ACC112 (cell line): ENCODE measurements at regions not wholly inside any gene's neighbourhood (a gene's known extent, or its start where the extent isn't known, plus 50 kb on each side); places are given as distances from the start of the nearest gene placed in this dataset.
"Not testable (repeated sequence)": the region's sequence is repeated elsewhere in the genome, so short reads cannot be mapped to it uniquely, and the experiment has no call there.

Experiments used
- H2AFZ ChIP-seq: fragments of 200-600 bp; sonication (generic); one replicate; pipeline ENCODE4 v1.6.0; 2017; ENCODE audit warnings: antibody characterized with exemption, low read length; ENCODE audit not compliant: unreplicated experiment
- H3K27ac ChIP-seq: fragments of 200-600 bp; sonication (generic); 2 replicates; pipeline ENCODE4 v1.5.1; 2014; ENCODE audit warnings: low read depth, mild to moderate bottlenecking, antibody characterized with exemption, low read length, moderate library complexity
- H3K27me3 ChIP-seq: fragments of 200-600 bp; sonication (generic); 2 replicates; pipeline ENCODE4 v1.6.1; 2014; ENCODE audit warnings: mild to moderate bottlenecking, antibody characterized with exemption, low read length, moderate library complexity, mixed read lengths; ENCODE audit not compliant: insufficient read depth
- H3K36me3 ChIP-seq: fragments of 200-600 bp; sonication (generic); 2 replicates; pipeline ENCODE4 v1.6.1; 2016; ENCODE audit warnings: mild to moderate bottlenecking, antibody characterized with exemption, low read length, moderate library complexity, mixed read lengths; ENCODE audit not compliant: insufficient read depth
- H3K4me1 ChIP-seq: fragments of 200-600 bp; sonication (generic); one replicate; pipeline ENCODE4 v1.6.1; 2016; ENCODE audit warnings: low read length, mixed read lengths; ENCODE audit not compliant: insufficient read depth, unreplicated experiment, control insufficient read depth
- H3K4me3 ChIP-seq: fragments of 200-600 bp; sonication (generic); 2 replicates; pipeline ENCODE4 v1.5.1; 2014; ENCODE audit warnings: mild to moderate bottlenecking, low read depth, low read length
- H3K79me2 ChIP-seq: fragments of 200-600 bp; sonication (generic); one replicate; pipeline ENCODE4 v1.6.0; 2016; ENCODE audit warnings: low read length; ENCODE audit not compliant: control insufficient read depth, unreplicated experiment, insufficient read depth

DNA sequence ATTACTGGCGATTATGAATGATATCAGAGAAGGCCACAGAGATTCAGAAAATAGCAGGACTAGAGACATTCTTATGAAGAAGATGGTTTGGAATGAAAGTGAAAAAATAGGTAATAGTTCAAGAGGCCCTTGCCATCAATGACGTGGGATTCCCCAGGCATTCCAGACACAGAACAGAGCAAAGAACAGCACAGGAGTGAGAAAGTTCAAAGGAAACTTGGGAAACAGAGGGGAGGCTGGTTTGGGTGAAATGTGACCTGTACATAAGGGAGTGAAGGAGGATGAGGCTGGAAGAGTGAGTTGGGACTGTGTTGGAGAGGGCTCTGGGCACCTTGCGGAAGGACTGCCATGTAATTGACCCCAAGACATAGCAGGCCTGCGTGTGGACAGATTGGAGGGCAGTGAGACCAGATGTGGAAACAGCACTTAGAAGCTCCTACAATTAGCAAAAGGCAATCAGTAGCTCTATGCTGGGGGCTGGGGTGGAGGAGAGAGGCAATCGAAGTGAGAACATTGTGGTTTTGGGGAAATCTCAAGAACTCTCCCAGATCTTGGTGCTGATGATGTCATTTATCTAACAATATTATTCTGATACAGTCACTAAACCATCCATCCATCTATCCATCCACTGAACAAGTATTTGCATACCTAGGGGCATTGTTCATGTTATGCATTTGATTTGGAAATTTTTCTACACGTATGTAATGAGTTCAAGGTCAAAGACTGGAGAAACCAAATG is 365.3 kb upstream of the ZFHX3 start:
- H3K4me3 ChIP-seq: no peak overlapping the region
- H2AFZ ChIP-seq: no peak overlapping the region
- no peaks in the 10 kb centered on the region for H3K79me2 ChIP-seq
- no peak overlapping the region for H3K27ac ChIP-seq
- H3K36me3 ChIP-seq: no peaks in the 10 kb centered on the region
- H3K27me3 ChIP-seq: no peaks in the 10 kb centered on the region
- no peaks in the 10 kb centered on the region for H3K4me1 ChIP-seq

DNA sequence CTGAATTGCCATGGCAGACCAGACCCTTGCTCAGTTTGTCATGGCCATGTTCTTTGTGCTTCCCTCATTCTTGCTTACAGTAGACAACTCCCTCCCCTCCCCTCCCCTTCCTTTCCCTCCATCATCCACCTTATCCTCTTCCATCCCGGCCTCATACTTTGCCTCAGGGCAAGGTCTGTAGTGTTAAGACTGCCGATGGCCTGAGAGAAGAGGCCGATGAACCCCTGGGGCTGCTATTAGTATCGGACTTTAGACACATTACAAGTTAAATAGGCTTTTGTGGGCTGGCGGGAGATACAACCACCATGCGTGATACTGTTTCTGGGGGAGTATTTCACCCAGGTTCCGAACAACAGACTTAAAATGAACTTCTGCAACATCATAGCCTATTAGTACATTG is 364.5 kb upstream of the ZFHX3 start:
- no peaks in the 10 kb centered on the region for H3K27me3 ChIP-seq
- H3K4me1 ChIP-seq: no peaks in the 10 kb centered on the region
- no peak overlapping the region for H3K27ac ChIP-seq
- H2AFZ ChIP-seq: no peak overlapping the region
- H3K36me3 ChIP-seq: no peaks in the 10 kb centered on the region
- no peaks in the 10 kb centered on the region for H3K79me2 ChIP-seq
- no peak overlapping the region for H3K4me3 ChIP-seq

DNA sequence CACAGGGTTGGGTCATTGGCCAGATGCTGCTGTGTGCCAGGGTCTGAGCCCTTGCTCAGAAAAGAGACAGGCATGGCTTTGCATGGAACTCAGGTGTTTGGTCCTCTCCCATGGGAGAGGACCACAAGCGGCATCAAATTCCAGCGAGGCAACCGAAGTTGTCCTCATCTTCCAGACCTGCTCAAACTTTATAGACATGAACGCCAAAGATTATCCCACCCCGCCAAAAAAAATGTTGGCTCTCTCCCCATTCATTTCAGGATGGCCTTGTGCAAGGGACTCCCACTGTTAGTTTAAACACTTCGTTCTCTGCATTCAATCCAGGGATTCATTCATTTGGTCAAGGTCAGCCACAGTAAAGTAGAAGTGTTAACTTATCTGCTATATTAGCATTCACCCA is 360.8 kb upstream of the ZFHX3 start:
- Histone ChIP-seq H3K27ac (no peak overlapping the region), H3K27me3 (no peaks in the 10 kb centered on the region), H3K4me1 (no peaks in the 10 kb centered on the region), H3K4me3 (no peak overlapping the region), H3K36me3 (no peaks in the 10 kb centered on the region), H3K79me2 (no peaks in the 10 kb centered on the region), H2AFZ (no peak overlapping the region)

GRCh38 chr16:73408311-73408710 is 360.4 kb upstream of the ZFHX3 start:
- Histone ChIP-seq H3K36me3 (no peaks in the 10 kb centered on the region), H2AFZ (no peak overlapping the region), H3K27ac (no peak overlapping the region), H3K4me3 (no peak overlapping the region), H3K4me1 (no peaks in the 10 kb centered on the region), H3K27me3 (no peaks in the 10 kb centered on the region), H3K79me2 (no peaks in the 10 kb centered on the region)

DNA sequence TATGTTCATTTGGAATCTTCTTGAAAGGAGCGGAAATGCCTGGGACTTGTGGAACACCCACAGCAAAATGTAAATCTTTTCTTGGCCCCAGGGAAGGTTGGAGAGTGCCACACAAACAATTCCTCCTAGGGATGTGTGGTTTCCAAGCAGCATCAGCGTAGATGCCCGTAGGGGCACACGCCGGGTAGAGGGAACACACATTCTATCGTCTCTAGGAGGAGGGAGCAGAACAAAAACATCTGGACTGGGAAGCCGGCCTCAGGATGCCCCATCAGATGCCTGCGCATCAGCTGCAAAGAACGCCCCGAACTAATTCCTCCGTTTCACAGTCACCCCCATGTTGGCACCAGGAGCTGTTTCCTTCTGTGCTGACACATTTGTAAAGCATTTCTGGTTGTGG is 357.9 kb upstream of the ZFHX3 start:
- no peaks in the 10 kb centered on the region for H3K36me3 ChIP-seq
- no peak overlapping the region for H3K4me3 ChIP-seq
- H3K27me3 ChIP-seq: no peaks in the 10 kb centered on the region
- H3K79me2 ChIP-seq: no peaks in the 10 kb centered on the region
- H3K4me1 ChIP-seq: no peaks in the 10 kb centered on the region
- no peak overlapping the region for H2AFZ ChIP-seq
- H3K27ac ChIP-seq: no peak overlapping the region

- no peak overlapping the region for H3K27ac ChIP-seq
- no peak overlapping the region for H3K4me3 ChIP-seq
- no peaks in the 10 kb centered on the region for H3K79me2 ChIP-seq
- no peaks in the 10 kb centered on the region for H3K4me1 ChIP-seq
- H3K27me3 ChIP-seq: no peaks in the 10 kb centered on the region
- no peaks in the 10 kb centered on the region for H3K36me3 ChIP-seq
- no peak overlapping the region for H2AFZ ChIP-seq
Measured at GRCh38 chr16:73404001-73404400, 356.1 kb upstream of the ZFHX3 start.

DNA sequence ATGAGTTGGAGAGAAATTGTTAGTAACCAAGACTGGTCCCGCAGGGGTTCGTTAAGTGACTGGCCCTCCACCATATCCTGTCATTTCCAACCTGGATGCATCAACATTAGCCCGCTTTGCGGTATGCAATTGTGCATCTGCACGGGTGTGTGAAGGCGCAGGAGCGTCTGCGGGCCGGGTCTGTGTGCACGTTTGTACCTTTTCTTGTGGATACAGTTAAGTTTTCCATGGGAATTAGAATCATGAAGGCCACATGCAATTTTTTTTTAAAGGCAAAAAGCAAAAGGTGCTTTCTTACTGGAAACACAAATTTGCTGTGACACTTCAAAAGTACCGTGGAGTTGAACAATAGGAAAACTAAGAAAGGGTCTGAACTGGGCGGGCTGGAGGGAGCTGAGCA is 355.4 kb upstream of the ZFHX3 start:
- Histone ChIP-seq H3K4me1 (no peaks in the 10 kb centered on the region), H3K4me3 (no peak overlapping the region), H3K36me3 (no peaks in the 10 kb centered on the region), H2AFZ (no peak overlapping the region), H3K27me3 (no peaks in the 10 kb centered on the region), H3K79me2 (no peaks in the 10 kb centered on the region), H3K27ac (no peak overlapping the region)

DNA sequence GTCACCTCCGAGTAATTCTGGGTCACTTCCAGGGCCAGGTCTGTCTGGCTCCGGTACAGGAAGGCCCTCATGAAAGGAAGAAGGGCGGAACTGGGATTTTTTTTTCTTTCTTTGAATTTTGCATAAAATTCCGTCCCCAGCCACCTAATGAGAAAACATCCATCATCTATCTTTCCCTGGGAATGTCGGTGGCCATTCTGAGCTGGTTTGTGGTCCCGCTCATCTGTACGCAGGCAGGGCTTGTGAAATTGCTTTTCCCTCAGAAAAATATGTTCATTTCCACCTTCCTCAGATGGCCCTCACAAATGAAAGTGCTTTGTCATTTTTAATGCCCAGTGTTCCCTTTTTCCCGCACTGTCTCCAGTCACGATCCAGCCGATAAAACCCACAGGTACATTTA is 353.0 kb upstream of the ZFHX3 start:
- Histone ChIP-seq H3K36me3 (no peaks in the 10 kb centered on the region), H3K4me1 (no peaks in the 10 kb centered on the region), H3K27ac (no peak overlapping the region), H3K4me3 (no peak overlapping the region), H2AFZ (no peak overlapping the region), H3K27me3 (no peaks in the 10 kb centered on the region), H3K79me2 (no peaks in the 10 kb centered on the region)

GRCh38 chr16:73399997-73400396 is 352.1 kb upstream of the ZFHX3 start:
- H3K27ac ChIP-seq: no peak overlapping the region
- no peaks in the 10 kb centered on the region for H3K36me3 ChIP-seq
- H3K4me1 ChIP-seq: no peaks in the 10 kb centered on the region
- H3K79me2 ChIP-seq: no peaks in the 10 kb centered on the region
- H2AFZ ChIP-seq: no peak overlapping the region
- no peaks in the 10 kb centered on the region for H3K27me3 ChIP-seq
- no peak overlapping the region for H3K4me3 ChIP-seq

DNA sequence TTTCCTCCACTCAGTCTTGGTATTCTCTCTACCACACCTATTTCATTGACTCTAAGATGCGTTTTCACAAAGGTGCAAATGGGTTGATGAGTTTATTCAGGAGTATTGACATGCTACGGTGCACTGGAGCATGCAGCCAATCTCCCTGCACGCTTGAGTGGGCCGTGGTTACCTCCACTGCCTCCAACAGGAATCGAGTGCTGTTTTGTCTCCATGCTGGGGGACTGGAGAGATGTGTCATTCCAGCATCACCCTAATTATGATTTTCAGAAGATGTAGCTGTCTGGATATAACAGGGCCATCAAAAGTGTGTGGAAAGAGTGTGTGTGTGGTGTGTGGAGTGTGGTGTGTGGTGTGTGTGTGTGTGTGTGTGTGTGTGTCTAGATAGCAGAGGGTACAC is 351.6 kb upstream of the ZFHX3 start:
- Histone ChIP-seq H3K27me3 (no peaks in the 10 kb centered on the region), H3K27ac (no peak overlapping the region), H3K4me3 (no peak overlapping the region), H2AFZ (no peak overlapping the region), H3K36me3 (no peaks in the 10 kb centered on the region), H3K79me2 (no peaks in the 10 kb centered on the region), H3K4me1 (no peaks in the 10 kb centered on the region)

- not testable (repeated sequence) for H3K4me1 ChIP-seq, H3K27me3 ChIP-seq, H3K79me2 ChIP-seq, H3K27ac ChIP-seq, H3K36me3 ChIP-seq, H3K4me3 ChIP-seq, H2AFZ ChIP-seq
Measured at GRCh38 chr16:73398604-73399003, 350.7 kb upstream of the ZFHX3 start.
